Panc1 (cell line): ENCODE measurements at regions not wholly inside any gene's neighbourhood (a gene's known extent, or its start where the extent isn't known, plus 50 kb on each side); places are given as distances from the start of the nearest gene placed in this dataset.

Experiments used
- ATAC-seq: fragments of 200-7000 bp; cut with Tn5 transposase; 2 replicates; pipeline ENCODE4 v1.9.1; 2020; ENCODE audit warnings: mild to moderate bottlenecking, moderate library complexity
- BruUV-seq: library from RNA; stranded (reverse); fragments of 400-500 nt; replicated peaks from 2 replicates; lab custom pipeline; 2021; lab: Mats Ljungman, UMichigan
- CTCF ChIA-PET: fragments of 300-600 bp; sonication (Branson Sonifier 250); formaldehyde crosslinking; loops from one replicate; lab custom pipeline; 2022; ENCODE audit warnings: antibody characterized with exemption; lab: Charles Lee
- POLR2A ChIA-PET: fragments of 300-600 bp; sonication (Branson Sonifier 250); formaldehyde crosslinking; loops from one replicate; lab custom pipeline; 2022; ENCODE audit warnings: antibody characterized with exemption; lab: Charles Lee
- DNase-seq: peaks from one replicate; pipeline ENCODE4 v3.0.0-alpha.2; 2010; ENCODE audit warnings: low read depth, low spot score
- H3K27ac ChIP-seq: 2 replicates; pipeline ENCODE4 v1.5.1; 2011; ENCODE audit warnings: mild to moderate bottlenecking, low read length, inconsistent platforms
- H3K27me3 ChIP-seq: fragments of 200-500 bp; sonication (Bioruptor generic); 2 replicates; pipeline ENCODE4 v1.6.0; 2014; ENCODE audit warnings: low read length, inconsistent platforms; ENCODE audit not compliant: control insufficient read depth, insufficient read depth
- H3K36me3 ChIP-seq: fragments of 200-500 bp; sonication (Bioruptor generic); 2 replicates; pipeline ENCODE4 v1.5.1; 2014; ENCODE audit warnings: inconsistent platforms, mild to moderate bottlenecking, low read length, moderate library complexity; ENCODE audit not compliant: control insufficient read depth, insufficient read depth
- H3K4me1 ChIP-seq: 2 replicates; pipeline ENCODE4 v1.5.1; 2011; ENCODE audit warnings: inconsistent platforms, mild to moderate bottlenecking, low read length, moderate library complexity; ENCODE audit not compliant: control insufficient read depth, insufficient read depth
- H3K4me3 ChIP-seq, 2 experiments: 2 replicates each; pipeline ENCODE4 v1.5.1; 2011 to 2012; ENCODE audit warnings: low read depth in 2 of 2, low read length in 2 of 2, mild to moderate bottlenecking in 2 of 2, inconsistent platforms in 1 of 2, moderate library complexity in 1 of 2
- H3K9me3 ChIP-seq: fragments of 200-500 bp; sonication (Bioruptor generic); 2 replicates; pipeline ENCODE4 v1.5.1; 2014; ENCODE audit warnings: low read depth, mild to moderate bottlenecking, inconsistent platforms, low read length, moderate library complexity; ENCODE audit not compliant: control insufficient read depth, insufficient read depth
- CTCF ChIP-seq: fragments of 450-650 bp; IDR thresholded peaks from 2 replicates; pipeline ENCODE4 v1.5.1; 2017; ENCODE audit warnings: mild to moderate bottlenecking
- POLR2AphosphoS5 ChIP-seq: IDR thresholded peaks from 2 replicates; pipeline ENCODE4 v1.6.1; 2012; ENCODE audit warnings: mild to moderate bottlenecking, low read depth, low read length, moderate library complexity
- SIN3A ChIP-seq: IDR thresholded peaks from 2 replicates; pipeline ENCODE4 v1.6.1; 2012; ENCODE audit warnings: low read depth, mild to moderate bottlenecking, low read length, moderate library complexity, borderline replicate concordance; ENCODE audit not compliant: insufficient read depth
- TCF7L2 ChIP-seq: IDR thresholded peaks from 2 replicates; pipeline ENCODE4 v1.6.1; 2011; ENCODE audit warnings: mild to moderate bottlenecking, low read depth, low read length, inconsistent platforms
- in situ Hi-C: cut with HindIII; loops from 2 replicates; pipeline ENCODE4 v1.10.0; 2016; ENCODE audit warnings: low sequenced_read_pairs, low pct_unique_long_range_greater_than_20kb
- intact Hi-C: fragments of 100-400 bp; cut with micrococcal nuclease; formaldehyde crosslinking; loops from one replicate; pipeline ENCODE4 v1.10.0; 2022; ENCODE audit not compliant: unreplicated experiment
- TF ChIP-seq, protein P1 (sequence below), 2 experiments: IDR thresholded peaks; 2 replicates each; pipeline ENCODE4 v1.6.1; 2011 to 2012; ENCODE audit warnings: low read depth in 2 of 2, control low read depth in 1 of 2, low read length in 1 of 2, mild to moderate bottlenecking in 1 of 2, moderate library complexity in 1 of 2; ENCODE audit not compliant: insufficient read depth in 1 of 2

DNA sequence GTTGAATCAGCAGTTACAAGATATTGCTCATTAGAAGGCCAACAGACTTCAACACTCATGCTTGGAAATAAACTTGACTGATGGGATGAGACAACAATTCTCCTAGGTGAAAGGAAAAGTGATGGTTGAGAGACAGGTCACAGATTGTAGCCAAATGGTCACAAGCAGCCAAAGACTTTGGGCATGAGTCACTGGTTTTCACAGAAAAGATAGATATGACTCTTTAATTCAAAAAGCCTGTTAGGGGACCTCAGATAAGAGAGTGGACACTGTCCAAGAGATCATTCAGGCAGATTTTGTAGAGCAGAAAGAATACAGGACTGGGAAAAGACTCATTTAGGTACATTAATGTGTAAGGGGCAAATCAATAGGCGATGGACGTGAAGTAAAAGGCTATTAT, 982.5 kb downstream of the MAT2B start:
- no peak overlapping the region for H3K27ac ChIP-seq
- no peaks in the 10 kb centered on the region for H3K4me1 ChIP-seq
- no peak for ATAC-seq
- no TSS peak for BruUV-seq
- no peak overlapping the region for H3K4me3 ChIP-seq
- no peaks in the 10 kb centered on the region for H3K36me3 ChIP-seq
- POLR2A ChIA-PET, result no interaction called here
- H3K9me3 ChIP-seq, result no peaks in the 10 kb centered on the region
- H3K27me3 ChIP-seq, result no peaks in the 10 kb centered on the region
- intact Hi-C loops (no loop called here), in situ Hi-C loops (no loop called here)
- no peak for TF ChIP-seq SIN3A
- TF ChIP-seq, protein P1, sequence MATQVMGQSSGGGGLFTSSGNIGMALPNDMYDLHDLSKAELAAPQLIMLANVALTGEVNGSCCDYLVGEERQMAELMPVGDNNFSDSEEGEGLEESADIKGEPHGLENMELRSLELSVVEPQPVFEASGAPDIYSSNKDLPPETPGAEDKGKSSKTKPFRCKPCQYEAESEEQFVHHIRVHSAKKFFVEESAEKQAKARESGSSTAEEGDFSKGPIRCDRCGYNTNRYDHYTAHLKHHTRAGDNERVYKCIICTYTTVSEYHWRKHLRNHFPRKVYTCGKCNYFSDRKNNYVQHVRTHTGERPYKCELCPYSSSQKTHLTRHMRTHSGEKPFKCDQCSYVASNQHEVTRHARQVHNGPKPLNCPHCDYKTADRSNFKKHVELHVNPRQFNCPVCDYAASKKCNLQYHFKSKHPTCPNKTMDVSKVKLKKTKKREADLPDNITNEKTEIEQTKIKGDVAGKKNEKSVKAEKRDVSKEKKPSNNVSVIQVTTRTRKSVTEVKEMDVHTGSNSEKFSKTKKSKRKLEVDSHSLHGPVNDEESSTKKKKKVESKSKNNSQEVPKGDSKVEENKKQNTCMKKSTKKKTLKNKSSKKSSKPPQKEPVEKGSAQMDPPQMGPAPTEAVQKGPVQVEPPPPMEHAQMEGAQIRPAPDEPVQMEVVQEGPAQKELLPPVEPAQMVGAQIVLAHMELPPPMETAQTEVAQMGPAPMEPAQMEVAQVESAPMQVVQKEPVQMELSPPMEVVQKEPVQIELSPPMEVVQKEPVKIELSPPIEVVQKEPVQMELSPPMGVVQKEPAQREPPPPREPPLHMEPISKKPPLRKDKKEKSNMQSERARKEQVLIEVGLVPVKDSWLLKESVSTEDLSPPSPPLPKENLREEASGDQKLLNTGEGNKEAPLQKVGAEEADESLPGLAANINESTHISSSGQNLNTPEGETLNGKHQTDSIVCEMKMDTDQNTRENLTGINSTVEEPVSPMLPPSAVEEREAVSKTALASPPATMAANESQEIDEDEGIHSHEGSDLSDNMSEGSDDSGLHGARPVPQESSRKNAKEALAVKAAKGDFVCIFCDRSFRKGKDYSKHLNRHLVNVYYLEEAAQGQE (IDR thresholded peaks at IDR 0.05; ENCODE audit: insufficient read depth in 1 of 2, low read depth in 2 of 2, low read length in 1 of 2), result no peak
- CTCF ChIA-PET, result no interaction called here
- DNase-seq, result no peak

DNA sequence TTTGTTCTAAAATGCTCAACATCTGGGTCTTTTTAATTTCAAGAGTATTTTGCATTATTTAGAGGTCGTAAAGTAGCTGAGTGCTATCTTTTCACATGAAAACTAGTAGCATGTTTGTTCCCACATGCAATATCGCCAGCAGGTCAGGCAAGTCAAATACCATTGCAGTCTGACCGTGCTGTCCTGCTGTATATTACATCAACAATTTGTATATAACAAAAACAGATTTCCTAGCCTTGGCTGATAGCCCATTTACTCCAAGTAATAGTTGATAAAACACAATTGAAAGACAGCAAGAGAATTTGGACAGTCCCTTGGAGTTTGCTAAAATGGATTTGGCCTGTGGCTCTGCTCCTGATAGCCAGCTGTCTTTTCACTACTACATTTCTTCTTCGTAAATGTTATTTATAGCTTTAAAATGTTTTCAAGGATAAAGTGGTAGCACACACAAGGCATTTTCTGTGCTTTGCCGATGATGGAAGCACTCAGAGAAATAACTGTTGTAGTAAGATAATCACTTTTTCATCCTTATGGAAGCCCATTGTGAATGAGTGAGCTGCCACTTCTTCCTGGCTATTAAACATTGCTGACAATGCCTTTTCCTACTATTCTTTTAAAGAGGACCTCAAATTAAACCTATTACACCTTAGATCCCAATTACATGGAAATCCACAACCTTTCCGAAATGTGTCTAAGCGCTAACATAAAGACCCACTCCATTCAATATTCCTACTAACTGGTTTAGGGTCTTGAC, 992.1 kb downstream of the MAT2B start:
- no TSS peak for BruUV-seq
- in situ Hi-C loops (no loop called here), intact Hi-C loops (no loop called here)
- ChIA-PET POLR2A (no interaction called here), CTCF (no interaction called here)
- DNase-seq (no peak), ATAC-seq (no peak)
- no peak overlapping the region for H3K4me3 ChIP-seq
- H3K4me1 ChIP-seq, result no peaks in the 10 kb centered on the region
- no peaks in the 10 kb centered on the region for H3K36me3 ChIP-seq
- no peak overlapping the region for H3K27ac ChIP-seq
- no peaks in the 10 kb centered on the region for H3K9me3 ChIP-seq
- TF ChIP-seq SIN3A, result no peak
- TF ChIP-seq, protein P1 (IDR thresholded peaks at IDR 0.05; ENCODE audit: insufficient read depth in 1 of 2, low read depth in 2 of 2, low read length in 1 of 2), result no peak
- no peak for TF ChIP-seq POLR2AphosphoS5
- no peak for TF ChIP-seq TCF7L2
- no peak for TF ChIP-seq CTCF
- no peaks in the 10 kb centered on the region for H3K27me3 ChIP-seq
